Smooth muscle cell (in vitro differentiated cells): ENCODE measurements at regions not wholly inside any gene's neighbourhood (a gene's known extent, or its start where the extent isn't known, plus 50 kb on each side); places are given as distances from the start of the nearest gene placed in this dataset.

ENCODE experiments used
- DNase-seq: peaks from one replicate; lab custom pipeline; 2025; ENCODE audit not compliant: unreplicated experiment; lab: John Stamatoyannopoulos, UW
- H2AFZ ChIP-seq: fragments of 200-600 bp; sonication (generic); 2 replicates; pipeline ENCODE4 v1.6.0; 2016; ENCODE audit warnings: antibody characterized with exemption, low read depth, mild to moderate bottlenecking
- H3F3A ChIP-seq: fragments of 200-600 bp; sonication (generic); 2 replicates; pipeline ENCODE4 v1.6.0; 2017; ENCODE audit warnings: antibody characterized with exemption, low read depth
- H3K27ac ChIP-seq: fragments of 200-600 bp; sonication (generic); 2 replicates; pipeline ENCODE4 v1.5.1; 2016; ENCODE audit warnings: low read depth, mild to moderate bottlenecking
- H3K27me3 ChIP-seq: fragments of 200-600 bp; sonication (generic); 2 replicates; pipeline ENCODE4 v1.6.1; 2016; ENCODE audit warnings: low read depth, mild to moderate bottlenecking
- H3K36me3 ChIP-seq: fragments of 200-600 bp; sonication (generic); 2 replicates; pipeline ENCODE4 v1.5.1; 2016; ENCODE audit warnings: low read depth
- H3K4me1 ChIP-seq: fragments of 200-600 bp; sonication (generic); 2 replicates; pipeline ENCODE4 v1.5.1; 2016; ENCODE audit warnings: low read depth
- H3K4me2 ChIP-seq: fragments of 200-600 bp; sonication (generic); 2 replicates; pipeline ENCODE4 v1.6.0; 2016; ENCODE audit warnings: mild to moderate bottlenecking
- H3K4me3 ChIP-seq: fragments of 200-600 bp; sonication (generic); 2 replicates; pipeline ENCODE4 v1.5.1; 2016; ENCODE audit warnings: mild to moderate bottlenecking
- H3K79me2 ChIP-seq: fragments of 200-600 bp; sonication (generic); 2 replicates; pipeline ENCODE4 v1.6.0; 2016; ENCODE audit warnings: low read depth, mild to moderate bottlenecking
- H3K9ac ChIP-seq: fragments of 200-600 bp; sonication (generic); 2 replicates; pipeline ENCODE4 v1.6.0; 2016; ENCODE audit warnings: low read depth
- H3K9me3 ChIP-seq: fragments of 200-600 bp; sonication (generic); replicated peaks from 2 replicates; pipeline ENCODE4 v1.5.1; 2016; ENCODE audit warnings: low read depth
- H4K20me1 ChIP-seq: fragments of 200-600 bp; sonication (generic); 2 replicates; pipeline ENCODE4 v1.6.0; 2016; ENCODE audit warnings: low read depth
- CTCF ChIP-seq: fragments of 200-600 bp; sonication (generic); IDR thresholded peaks from 2 replicates; pipeline ENCODE4 v1.5.1; 2017; ENCODE audit warnings: borderline replicate concordance, mild to moderate bottlenecking, antibody characterized with exemption; ENCODE audit not compliant: insufficient read depth, poor library complexity, severe bottlenecking
- WGBS: methylation state at CpG from one replicate; pipeline ENCODE4 v1.1.7; 2016; ENCODE audit warnings: low lambda C conversion rate; 5-methylcytosine and 5-hydroxymethylcytosine counted together

- no peak overlapping the region for H3K9ac ChIP-seq
- no peak overlapping the region for H3K4me2 ChIP-seq
- H3K4me3 ChIP-seq = no peak overlapping the region
- no peak overlapping the region for H2AFZ ChIP-seq
- TF ChIP-seq CTCF = no peak
- H3K4me1 ChIP-seq = no peaks in the 10 kb centered on the region
- H4K20me1 ChIP-seq = no peaks in the 10 kb centered on the region
- no peaks in the 10 kb centered on the region for H3K9me3 ChIP-seq
- H3K27me3 ChIP-seq = no peaks in the 10 kb centered on the region
- 89% methylated on average over 1 of the region's 1 CpG for WGBS
- no peak overlapping the region for H3K27ac ChIP-seq
- no peaks in the 10 kb centered on the region for H3F3A ChIP-seq
- no peaks in the 10 kb centered on the region for H3K36me3 ChIP-seq
- DNase-seq = no peak
- H3K79me2 ChIP-seq = no peaks in the 10 kb centered on the region
These were observed 164.5 kb downstream of the IFI44 start for GRCh38 chr1:78814176-78814575.

- Histone ChIP-seq H3K4me2 (no peak overlapping the region), H3F3A (no peaks in the 10 kb centered on the region), H2AFZ (no peak overlapping the region), H3K9ac (no peak overlapping the region), H3K79me2 (no peaks in the 10 kb centered on the region), H3K27ac (no peak overlapping the region), H3K36me3 (no peaks in the 10 kb centered on the region), H3K27me3 (no peaks in the 10 kb centered on the region), H3K4me1 (no peaks in the 10 kb centered on the region), H3K4me3 (no peak overlapping the region), H4K20me1 (no peaks in the 10 kb centered on the region), H3K9me3 (no peaks in the 10 kb centered on the region)
- 85% methylated on average over 2 of the region's 2 CpGs for WGBS
- DNase-seq = no peak
- no peak for TF ChIP-seq CTCF
These were observed 175.9 kb downstream of the IFI44 start for GRCh38 chr1:78825561-78825960.

GRCh38 chr1:78829644-78830043 lies 176.9 kb downstream of the ADGRL4 start:
- H3K79me2 ChIP-seq = no peaks in the 10 kb centered on the region
- DNase-seq = no peak
- no peak overlapping the region for H3K27ac ChIP-seq
- no peak overlapping the region for H3K4me3 ChIP-seq
- no peaks in the 10 kb centered on the region for H3K27me3 ChIP-seq
- H3K36me3 ChIP-seq = no peaks in the 10 kb centered on the region
- H3F3A ChIP-seq = no peaks in the 10 kb centered on the region
- no peak overlapping the region for H3K9ac ChIP-seq
- H3K4me1 ChIP-seq = no peaks in the 10 kb centered on the region
- WGBS = 94% methylated on average over 4 of the region's 4 CpGs
- TF ChIP-seq CTCF = no peak
- H3K9me3 ChIP-seq = no peaks in the 10 kb centered on the region
- no peaks in the 10 kb centered on the region for H4K20me1 ChIP-seq
- no peak overlapping the region for H3K4me2 ChIP-seq
- H2AFZ ChIP-seq = no peak overlapping the region

GRCh38 chr1:78830321-78830720 lies 176.2 kb downstream of the ADGRL4 start:
- H3K36me3 ChIP-seq = no peaks in the 10 kb centered on the region
- no peaks in the 10 kb centered on the region for H3K79me2 ChIP-seq
- H3K27me3 ChIP-seq = no peaks in the 10 kb centered on the region
- no peaks in the 10 kb centered on the region for H3F3A ChIP-seq
- H3K27ac ChIP-seq = no peak overlapping the region
- no peaks in the 10 kb centered on the region for H3K4me1 ChIP-seq
- no peak overlapping the region for H2AFZ ChIP-seq
- no peaks in the 10 kb centered on the region for H4K20me1 ChIP-seq
- WGBS = 0% methylated on average over 1 of the region's 1 CpG
- no peaks in the 10 kb centered on the region for H3K9me3 ChIP-seq
- no peak overlapping the region for H3K4me3 ChIP-seq
- TF ChIP-seq CTCF = no peak
- no peak overlapping the region for H3K9ac ChIP-seq
- H3K4me2 ChIP-seq = no peak overlapping the region
- DNase-seq = no peak
